ENCODE measurements at regions not wholly inside any gene's neighbourhood (a gene's known extent, or its start where the extent isn't known, plus 50 kb on each side); places are given as distances from the start of the nearest gene placed in this dataset.

GRCh38 chr17:13194887-13195286 is 177.1 kb upstream of the ELAC2 start:
- CTCF ChIA-PET: no interaction called here
- TF ChIP-seq EZH2 (IDR thresholded peaks at IDR 0.05; ENCODE audit: borderline replicate concordance, low read depth, low read length, poor library complexity, severe bottlenecking) (no peak), CTCF (conservative IDR thresholded peaks at IDR 0.05; ENCODE audit: low read depth, low read length) (no peak)
- no peaks in the 10 kb centered on the region for H3K36me3 ChIP-seq (ENCODE audit: insufficient read depth, low read length, poor library complexity, severe bottlenecking)
- BruUV-seq (replicated peaks): no TSS peak
- POLR2A ChIA-PET (ENCODE audit: low non-redundant PET): no interaction called here
- DNase-seq (ENCODE audit: low spot score): no peak
- H3K9me3 ChIP-seq (ENCODE audit: low read depth, low read length, poor library complexity, severe bottlenecking): no peaks in the 10 kb centered on the region
- no peak overlapping the region for H3K27ac ChIP-seq (ENCODE audit: low read depth, low read length, poor library complexity, severe bottlenecking)
- intact Hi-C loops (cut with micrococcal nuclease; ENCODE audit: unreplicated experiment): no loop called here
- no peaks in the 10 kb centered on the region for H3K27me3 ChIP-seq (replicated peaks; ENCODE audit: insufficient read depth, low read depth, low read length, poor library complexity)
- no peaks in the 10 kb centered on the region for H3K4me1 ChIP-seq (ENCODE audit: insufficient read depth, low read length, poor library complexity, severe bottlenecking)
- no peak overlapping the region for H3K4me3 ChIP-seq (ENCODE audit: low read depth, low read length, poor library complexity, severe bottlenecking)

GRCh38 chr17:13182854-13183253 is 165.0 kb upstream of the ELAC2 start:
- ChIA-PET POLR2A (ENCODE audit: low non-redundant PET) (no interaction called here), CTCF (no interaction called here)
- peaks cover 11% of the 10 kb centered on the region for H3K9me3 ChIP-seq (ENCODE audit: low read depth, low read length, poor library complexity, severe bottlenecking)
- no peaks in the 10 kb centered on the region for H3K36me3 ChIP-seq (ENCODE audit: insufficient read depth, low read length, poor library complexity, severe bottlenecking)
- no TSS peak for BruUV-seq (replicated peaks)
- TF ChIP-seq CTCF (conservative IDR thresholded peaks at IDR 0.05; ENCODE audit: low read depth, low read length) (no peak), EZH2 (IDR thresholded peaks at IDR 0.05; ENCODE audit: borderline replicate concordance, low read depth, low read length, poor library complexity, severe bottlenecking) (no peak)
- H3K27me3 ChIP-seq (replicated peaks; ENCODE audit: insufficient read depth, low read depth, low read length, poor library complexity): no peaks in the 10 kb centered on the region
- intact Hi-C loops (cut with micrococcal nuclease; ENCODE audit: unreplicated experiment): no loop called here
- no peaks in the 10 kb centered on the region for H3K4me1 ChIP-seq (ENCODE audit: insufficient read depth, low read length, poor library complexity, severe bottlenecking)
- DNase-seq (ENCODE audit: low spot score): no peak
- H3K27ac ChIP-seq (ENCODE audit: low read depth, low read length, poor library complexity, severe bottlenecking): no peak overlapping the region
- no peak overlapping the region for H3K4me3 ChIP-seq (ENCODE audit: low read depth, low read length, poor library complexity, severe bottlenecking)

- Histone ChIP-seq H3K4me3 (ENCODE audit: low read depth, low read length, poor library complexity, severe bottlenecking) (no peak overlapping the region), H3K27ac (ENCODE audit: low read depth, low read length, poor library complexity, severe bottlenecking) (no peak overlapping the region), H3K27me3 (replicated peaks; ENCODE audit: insufficient read depth, low read depth, low read length, poor library complexity) (no peaks in the 10 kb centered on the region), H3K4me1 (ENCODE audit: insufficient read depth, low read length, poor library complexity, severe bottlenecking) (no peaks in the 10 kb centered on the region), H3K9me3 (ENCODE audit: low read depth, low read length, poor library complexity, severe bottlenecking) (peaks cover 11% of the 10 kb centered on the region), H3K36me3 (ENCODE audit: insufficient read depth, low read length, poor library complexity, severe bottlenecking) (no peaks in the 10 kb centered on the region)
- ChIA-PET POLR2A (ENCODE audit: low non-redundant PET) (no interaction called here), CTCF (no interaction called here)
- no peak for TF ChIP-seq EZH2 (IDR thresholded peaks at IDR 0.05; ENCODE audit: borderline replicate concordance, low read depth, low read length, poor library complexity, severe bottlenecking)
- TF ChIP-seq CTCF (conservative IDR thresholded peaks at IDR 0.05; ENCODE audit: low read depth, low read length): no peak
- no peak for DNase-seq (ENCODE audit: low spot score)
- intact Hi-C loops (cut with micrococcal nuclease; ENCODE audit: unreplicated experiment): no loop called here
- no TSS peak for BruUV-seq (replicated peaks)
These were observed 164.6 kb upstream of the ELAC2 start for GRCh38 chr17:13182450-13182849.

All from A673 (cell line).